ENCODE measurements at regions not wholly inside any gene's neighbourhood (a gene's known extent, or its start where the extent isn't known, plus 50 kb on each side); places are given as distances from the start of the nearest gene placed in this dataset.

- DNase-seq, result no peak
- Mint-ChIP-seq H3K4me3 (no peak overlapping the region), H3K27ac (no peak overlapping the region), H3K27me3 (ENCODE audit: insufficient read depth) (no peaks in the 10 kb centered on the region), H3K9me3 (peaks cover 32% of the 10 kb centered on the region), H3K36me3 (ENCODE audit: low read depth) (no peaks in the 10 kb centered on the region; the same call in 1 of the 2 replicates), H3K4me1 (ENCODE audit: low read depth) (no peaks in the 10 kb centered on the region)
- no peak for TF ChIP-seq CTCF (IDR thresholded peaks at IDR 0.05)
Observed at GRCh38 chr13:108483981-108484380, 145.4 kb upstream of the MYO16 start.

GRCh38 chr13:108486096-108486495, 143.3 kb upstream of the MYO16 start:
- H3K9me3 Mint-ChIP-seq, result peaks cover 41% of the 10 kb centered on the region
- H3K36me3 Mint-ChIP-seq (ENCODE audit: low read depth), result no peaks in the 10 kb centered on the region; the same call in 1 of the 2 replicates
- no peaks in the 10 kb centered on the region for H3K27me3 Mint-ChIP-seq (ENCODE audit: insufficient read depth)
- no peak for TF ChIP-seq CTCF (IDR thresholded peaks at IDR 0.05)
- no peak overlapping the region for H3K4me3 Mint-ChIP-seq
- no peak overlapping the region for H3K27ac Mint-ChIP-seq
- no peak for DNase-seq
- no peaks in the 10 kb centered on the region for H3K4me1 Mint-ChIP-seq (ENCODE audit: low read depth)

- Mint-ChIP-seq H3K27ac (no peak overlapping the region; the same call in 1 of the 2 replicates), H3K36me3 (ENCODE audit: low read depth) (peaks cover 4% of the 10 kb centered on the region; the same call in 1 of the 2 replicates), H3K9me3 (peaks cover 20% of the 10 kb centered on the region), H3K27me3 (ENCODE audit: insufficient read depth) (peaks cover 2% of the 10 kb centered on the region; the same call in 1 of the 2 replicates), H3K4me1 (ENCODE audit: low read depth) (no peaks in the 10 kb centered on the region), H3K4me3 (no peak overlapping the region)
- TF ChIP-seq CTCF (IDR thresholded peaks at IDR 0.05), result no peak
- DNase-seq, result no peak
Observed at GRCh38 chr13:108494991-108495645, 134.3 kb upstream of the MYO16 start.

- H3K27me3 Mint-ChIP-seq (ENCODE audit: insufficient read depth), result peaks cover 2% of the 10 kb centered on the region; the same call in 1 of the 2 replicates
Observed at GRCh38 chr13:108495646-108496361, 133.6 kb upstream of the MYO16 start.

More at GRCh38 chr13:108495646-108496361, 133.6 kb upstream of the MYO16 start:
- Mint-ChIP-seq H3K4me3 (no peak overlapping the region), H3K36me3 (ENCODE audit: low read depth) (peaks cover 8% of the 10 kb centered on the region; the same call in 1 of the 2 replicates), H3K9me3 (peaks cover 26% of the 10 kb centered on the region), H3K4me1 (ENCODE audit: low read depth) (no peaks in the 10 kb centered on the region), H3K27ac (no peak overlapping the region)
- DNase-seq, result no peak
- TF ChIP-seq CTCF (IDR thresholded peaks at IDR 0.05), result no peak

Measured in HFFc6 (cell line).